K562 (cell line): ENCODE measurements at regions not wholly inside any gene's neighbourhood (a gene's known extent, or its start where the extent isn't known, plus 50 kb on each side); places are given as distances from the start of the nearest gene placed in this dataset.

Source experiments
- ATAC-seq: fragments of 200-7000 bp; cut with Tn5 transposase; 3 replicates; pipeline ENCODE4 v1.9.1; 2020; ENCODE audit warnings: moderate library complexity
- BruUV-seq: library from RNA; stranded (reverse); fragments of 400-500 nt; replicated peaks from 2 replicates; lab custom pipeline; 2021; lab: Mats Ljungman, UMichigan
- CTCF ChIA-PET: fragments of 300-600 bp; formaldehyde crosslinking; extraction: SDS; loops from one replicate; lab custom pipeline; 2021; ENCODE audit warnings: low intra/inter-chr PET ratio; lab: Yijun Ruan, JAX
- POLR2A ChIA-PET: fragments of 300-600, 350-650 bp; sonication (Branson Sonifier 250); formaldehyde crosslinking; extraction: SDS; loops from one replicate; lab custom pipeline; 2021; ENCODE audit warnings: antibody characterized with exemption, inconsistent platforms; lab: Yijun Ruan, JAX
- DNase-seq, 4 experiments: peaks; one replicate each; pipeline versions ENCODE4 v3.0.0 to v3.0.0-alpha.2; 2011 to 2018; ENCODE audit warnings: low spot score in 3 of 4, mixed read lengths in 3 of 4; ENCODE audit errors: extremely low read depth in 1 of 4
- FAIRE-seq: peaks from 2 replicates; lab custom pipeline; 2011; peaks lifted over from hg19 to GRCh38; lab: Jason Lieb, UNC
- H2AFZ ChIP-seq: 2 replicates; pipeline ENCODE4 v1.6.0; 2011; ENCODE audit warnings: low read depth, low read length, control low read depth, inconsistent platforms
- H3K27ac ChIP-seq: fragments of 200-600 bp; 3 replicates; pipeline ENCODE4 v1.8.0; 2011; ENCODE audit warnings: low read depth, mild to moderate bottlenecking, control low read depth, inconsistent platforms, low read length, moderate library complexity, mixed read lengths; ENCODE audit errors: extremely low read depth
- H3K27me3 ChIP-seq, 2 experiments: fragments of 300-600 bp in 1 of 2; 2 replicates in 1 of 2; 3 replicates in 1 of 2; pipeline versions ENCODE4 v1.6.0 to v1.8.0; 2011; ENCODE audit warnings: inconsistent platforms in 2 of 2, low read length in 2 of 2, mild to moderate bottlenecking in 1 of 2, mixed read lengths in 1 of 2, moderate library complexity in 1 of 2; ENCODE audit not compliant: control insufficient read depth in 2 of 2, insufficient read depth in 2 of 2
- H3K36me3 ChIP-seq: fragments of 300-600 bp; 3 replicates; pipeline ENCODE4 v1.8.0; 2011; ENCODE audit warnings: mild to moderate bottlenecking, low read length, inconsistent platforms; ENCODE audit not compliant: control insufficient read depth, insufficient read depth
- H3K4me1 ChIP-seq, 2 experiments: fragments of 200-600 bp in 1 of 2; replicated peaks in 1 of 2; 2 replicates in 1 of 2; 3 replicates in 1 of 2; pipeline versions ENCODE4 v1.5.1 to v1.8.0; 2011; ENCODE audit warnings: inconsistent platforms in 2 of 2, low read length in 2 of 2, mild to moderate bottlenecking in 1 of 2, mixed read lengths in 1 of 2, moderate library complexity in 1 of 2; ENCODE audit not compliant: control insufficient read depth in 2 of 2, insufficient read depth in 2 of 2
- H3K4me2 ChIP-seq: 2 replicates; pipeline ENCODE4 v1.6.1; 2011; ENCODE audit warnings: low read length, control low read depth, inconsistent platforms, mixed read lengths; ENCODE audit not compliant: insufficient read depth
- H3K4me3 ChIP-seq: fragments of 200-600 bp; sonication (generic), shearing (Covaris generic); 2 replicates; pipeline ENCODE4 v1.5.1; 2016; ENCODE audit warnings: control low read depth, inconsistent platforms
- H3K79me2 ChIP-seq: fragments of 200-600 bp; 3 replicates; pipeline ENCODE4 v1.8.0; 2011; ENCODE audit warnings: low read length, inconsistent platforms; ENCODE audit not compliant: control insufficient read depth, insufficient read depth
- H3K9ac ChIP-seq, 2 experiments: 2 replicates each; pipeline versions ENCODE4 v1.6.0 to v1.6.1; 2011; ENCODE audit warnings: low read depth in 2 of 2, low read length in 2 of 2, control low read depth in 1 of 2, inconsistent platforms in 1 of 2, mild to moderate bottlenecking in 1 of 2, mixed read lengths in 1 of 2; ENCODE audit not compliant: insufficient read depth in 1 of 2
- H3K9me1 ChIP-seq: one replicate; pipeline ENCODE4 v1.6.0; 2011; ENCODE audit warnings: inconsistent platforms, mild to moderate bottlenecking, low read length, moderate library complexity; ENCODE audit not compliant: control insufficient read depth, insufficient read depth
- H3K9me3 ChIP-seq: replicated peaks from 2 replicates; pipeline ENCODE4 v1.5.1; 2011; ENCODE audit warnings: low read depth, low read length, inconsistent platforms; ENCODE audit not compliant: control insufficient read depth, insufficient read depth
- H4K20me1 ChIP-seq: replicated peaks from 2 replicates; pipeline ENCODE4 v1.6.1; 2011; ENCODE audit warnings: low read length, inconsistent platforms, mixed read lengths; ENCODE audit not compliant: control insufficient read depth, insufficient read depth
- CGGBP1 ChIP-seq: fragments of 250-450 bp; sonication (Bioruptor Pico); IDR thresholded peaks from 2 replicates; pipeline ENCODE4 v1.9.0; 2021; ENCODE audit warnings: mild to moderate bottlenecking
- CREB1 ChIP-seq, 2 experiments: sonication (generic) in 1 of 2; formaldehyde crosslinking in 1 of 2; IDR thresholded peaks; 2 replicates each; pipeline versions ENCODE4 v1.6.1 to v1.8.0; 2012 to 2022; ENCODE audit warnings: inconsistent platforms in 1 of 2, mild to moderate bottlenecking in 1 of 2, missing genetic modification reagents in 1 of 2, moderate library complexity in 1 of 2
- E2F6 ChIP-seq, 2 experiments: IDR thresholded peaks; 2 replicates each; pipeline ENCODE4 v1.6.1; 2011; ENCODE audit warnings: borderline replicate concordance in 1 of 2, control low read depth in 1 of 2, low read depth in 1 of 2, low read length in 1 of 2, mild to moderate bottlenecking in 1 of 2, mixed read lengths in 1 of 2, moderate library complexity in 1 of 2; ENCODE audit not compliant: insufficient read depth in 1 of 2, insufficient read length in 1 of 2, poor library complexity in 1 of 2, severe bottlenecking in 1 of 2; ENCODE audit errors: extremely low read depth in 1 of 2
- NEUROD1 ChIP-seq: fragments of 150-350 bp; IDR thresholded peaks from 2 replicates; pipeline ENCODE4 v1.6.1; 2014; ENCODE audit warnings: borderline replicate concordance, low read length, low read depth; ENCODE audit not compliant: partially characterized antibody
- SRSF9 ChIP-seq: fragments of 200-400 bp; formaldehyde crosslinking; IDR thresholded peaks from 2 replicates; pipeline ENCODE4 v1.6.1; 2017; ENCODE audit warnings: low read depth, low read length, borderline replicate concordance
- ZNF253 ChIP-seq: fragments of 250-450 bp; sonication (Bioruptor Pico); conservative IDR thresholded peaks from 2 replicates; pipeline ENCODE4 v1.6.1; 2021; ENCODE audit warnings: mild to moderate bottlenecking
- ZNF311 ChIP-seq: fragments of 250-450 bp; sonication (Bioruptor Pico); IDR thresholded peaks from 2 replicates; pipeline ENCODE4 v1.4.0; 2020; ENCODE audit warnings: mild to moderate bottlenecking, moderate library complexity
- ZNF449 ChIP-seq: fragments of 250-450 bp; sonication (Bioruptor Pico); IDR thresholded peaks from 2 replicates; pipeline ENCODE4 v1.8.0; 2022; ENCODE audit warnings: moderate library complexity, mild to moderate bottlenecking, inconsistent platforms
- ZNF766 ChIP-seq: fragments of 200-800 bp; sonication (Bioruptor generic); conservative IDR thresholded peaks from 2 replicates; pipeline ENCODE4 v1.6.1; 2016; ENCODE audit warnings: missing genetic modification characterization, missing compliant biosample characterization
- WGBS: fragments of 100-300 bp; shearing (Covaris generic); methylation state at CpG from one replicate; pipeline ENCODE4 v1.1.6; 2016; ENCODE audit warnings: low coverage, mixed read lengths; ENCODE audit not compliant: insufficient coverage; ENCODE audit errors: missing lambda C conversion rate; 5-methylcytosine and 5-hydroxymethylcytosine counted together
- in situ Hi-C: fragments of 300-500 bp; cut with MboI; formaldehyde crosslinking; loops from 4 replicates; pipeline ENCODE4 v1.15.0; 2018; ENCODE audit warnings: inconsistent platforms, mixed read lengths
- intact Hi-C: fragments of 100-400 bp; cut with micrococcal nuclease; formaldehyde crosslinking; loops from 2 replicates; pipeline ENCODE4 v1.14.2; 2022
- TF ChIP-seq, protein P1 (sequence below): sonication (generic); formaldehyde crosslinking; IDR thresholded peaks from 2 replicates; pipeline ENCODE4 v1.9.0; 2022; ENCODE audit warnings: mild to moderate bottlenecking, missing genetic modification reagents
- TF ChIP-seq, protein P2 (sequence below): fragments of 250-450 bp; sonication (Bioruptor Pico); IDR thresholded peaks from 2 replicates; pipeline ENCODE4 v1.8.0; 2022; ENCODE audit warnings: moderate library complexity, mild to moderate bottlenecking, inconsistent platforms

GRCh38 chr1:199946305-199947155 is 81.0 kb upstream of the NR5A2 start:
- FAIRE-seq (no peak), ATAC-seq (no peak), DNase-seq (no peak)
- ChIA-PET POLR2A (interaction anchor here (1.5 to 1.6 kb wide), 2 partner anchors 12 to 15 kb away, joined by 4 read pairs; no protein-coding TSS in a partner anchor), CTCF (no interaction called here)
- no peaks in the 10 kb centered on the region for H4K20me1 ChIP-seq
- H3K27me3 ChIP-seq: no peaks in the 10 kb centered on the region
- no peaks in the 10 kb centered on the region for H3K79me2 ChIP-seq
- H3K4me1 ChIP-seq: no peaks in the 10 kb centered on the region
- no peak for TF ChIP-seq CREB1 (IDR thresholded peaks at IDR 0.05)
- TF ChIP-seq CREB1 (CRISPR knock-in tag; IDR thresholded peaks at IDR 0.05): no peak
- TF ChIP-seq CGGBP1 (CRISPR knock-in tag): no peak
- TF ChIP-seq ZNF311 (CRISPR knock-in tag): no peak
- TF ChIP-seq ZNF766 (CRISPR knock-in tag): no peak
- TF ChIP-seq SRSF9: no peak
- no peak for TF ChIP-seq E2F6 (IDR thresholded peaks at IDR 0.05; ENCODE audit: borderline replicate concordance in 1 of 2, extremely low read depth in 1 of 2, insufficient read depth in 1 of 2, insufficient read length in 1 of 2, low read depth in 1 of 2, low read length in 1 of 2, poor library complexity in 1 of 2, severe bottlenecking in 1 of 2)
- TF ChIP-seq ZNF253 (CRISPR knock-in tag): no peak
- no peak for TF ChIP-seq NEUROD1
- no peak for TF ChIP-seq ZNF449 (CRISPR knock-in tag)
- TF ChIP-seq, protein P1, sequence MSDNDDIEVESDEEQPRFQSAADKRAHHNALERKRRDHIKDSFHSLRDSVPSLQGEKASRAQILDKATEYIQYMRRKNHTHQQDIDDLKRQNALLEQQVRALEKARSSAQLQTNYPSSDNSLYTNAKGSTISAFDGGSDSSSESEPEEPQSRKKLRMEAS (CRISPR knock-in tag): no peak
- TF ChIP-seq, protein P2, sequence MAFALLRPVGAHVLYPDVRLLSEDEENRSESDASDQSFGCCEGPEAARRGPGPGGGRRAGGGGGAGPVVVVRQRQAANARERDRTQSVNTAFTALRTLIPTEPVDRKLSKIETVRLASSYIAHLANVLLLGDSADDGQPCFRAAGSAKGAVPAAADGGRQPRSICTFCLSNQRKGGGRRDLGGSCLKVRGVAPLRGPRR (CRISPR knock-in tag): no peak
- intact Hi-C loops: no loop called here
- no peak overlapping the region for H3K4me3 ChIP-seq
- in situ Hi-C loops: no loop called here
- H2AFZ ChIP-seq: no peak overlapping the region
- H3K9me1 ChIP-seq: no peaks in the 10 kb centered on the region
- no peaks in the 10 kb centered on the region for H3K36me3 ChIP-seq
- BruUV-seq: no TSS peak
- H3K27ac ChIP-seq: no peak overlapping the region
- no peaks in the 10 kb centered on the region for H3K9me3 ChIP-seq
- no peak overlapping the region for H3K4me2 ChIP-seq
- 1% methylated on average over 7 of the region's 7 CpGs for WGBS
- no peak overlapping the region for H3K9ac ChIP-seq
